PC-9 (cell line): ENCODE measurements at regions not wholly inside any gene's neighbourhood (a gene's known extent, or its start where the extent isn't known, plus 50 kb on each side); places are given as distances from the start of the nearest gene placed in this dataset.

ENCODE experiments used
- CTCF ChIP-seq: fragments of 200-600 bp; sonication (generic); conservative IDR thresholded peaks from 2 replicates; pipeline ENCODE4 v1.6.1; 2017; ENCODE audit warnings: mixed run types, antibody characterized with exemption, mild to moderate bottlenecking, moderate library complexity
- EZH2 ChIP-seq: fragments of 200-600 bp; sonication (generic); IDR thresholded peaks from 2 replicates; pipeline ENCODE4 v1.8.0; 2017; ENCODE audit warnings: antibody characterized with exemption, low read depth

DNA sequence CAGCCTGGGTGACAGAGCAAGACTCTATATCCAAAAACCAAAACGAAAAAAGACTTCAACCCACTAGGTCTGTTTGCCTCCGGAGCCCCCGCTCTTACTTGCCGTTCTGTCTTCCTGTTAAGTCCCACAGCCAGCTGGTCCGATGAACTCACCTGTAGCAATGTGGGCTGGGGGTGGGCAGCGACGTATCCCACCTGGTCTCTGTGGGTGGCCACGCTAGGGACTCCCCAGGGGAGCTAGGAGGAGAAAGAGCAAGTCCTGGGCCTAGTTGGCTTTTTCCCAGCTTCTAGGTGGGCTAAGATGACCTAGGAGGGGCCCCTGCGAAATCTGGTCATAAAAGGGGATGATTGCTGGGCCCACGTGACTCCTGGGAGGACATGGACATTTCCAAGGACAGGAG lies 166.0 kb upstream of the KCNG1 start:
- TF ChIP-seq CTCF (no peak), EZH2 (no peak)
